ENCODE measurements at regions not wholly inside any gene's neighbourhood (a gene's known extent, or its start where the extent isn't known, plus 50 kb on each side); places are given as distances from the start of the nearest gene placed in this dataset.

DNA sequence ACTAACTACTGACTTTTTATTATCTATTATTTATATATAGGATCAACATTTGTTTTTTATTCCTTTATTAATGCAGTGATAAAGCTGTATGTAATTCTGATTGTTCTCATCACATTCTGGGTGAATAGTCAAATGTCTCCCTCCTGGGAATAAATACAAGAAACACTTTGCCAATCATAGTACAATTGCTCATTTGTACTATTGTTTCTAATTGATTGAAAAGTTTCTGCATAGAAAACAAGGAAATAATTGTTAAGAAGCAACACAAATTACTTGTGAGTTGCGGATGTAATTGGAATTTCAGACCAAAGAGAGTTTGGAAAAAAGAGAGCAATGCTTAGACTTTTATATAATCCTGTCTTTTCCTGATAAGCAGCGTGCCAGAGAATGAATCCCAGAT, 1013.9 kb downstream of the EFNA5 start:
- Histone ChIP-seq H3K23me2 (ENCODE audit: insufficient read length, low read depth, low read length, poor library complexity, severe bottlenecking) (no peaks in the 10 kb centered on the region), H2BK120ac (ENCODE audit: low read depth, low read length, poor library complexity, severe bottlenecking) (no peak overlapping the region), H3T11ph (ENCODE audit: low read length) (no peak overlapping the region), H3K9me3 (ENCODE audit: control insufficient read depth, low read depth, low read length) (no peaks in the 10 kb centered on the region), H3K27ac (ENCODE audit: insufficient read length, low read depth, low read length) (no peak overlapping the region), H4K20me1 (ENCODE audit: control insufficient read depth, insufficient read depth, insufficient read length) (no peaks in the 10 kb centered on the region), H4K8ac (replicated peaks; ENCODE audit: insufficient read length, low read depth, low read length) (no peak overlapping the region), H3K23ac (ENCODE audit: insufficient read length, low read depth, low read length) (no peak overlapping the region), H3K79me2 (ENCODE audit: insufficient read depth, low read length) (no peaks in the 10 kb centered on the region), H2BK20ac (ENCODE audit: low read depth, low read length, poor library complexity, severe bottlenecking) (no peak overlapping the region), H3K9ac (ENCODE audit: extremely low read depth, insufficient read length, low read length) (no peak overlapping the region), H3K4me2 (ENCODE audit: insufficient read depth, insufficient read length, low read length) (no peak overlapping the region), H2AK5ac (ENCODE audit: insufficient read length, low read length) (no peak overlapping the region), H3K4ac (ENCODE audit: low read depth, low read length) (no peak overlapping the region), H2BK5ac (ENCODE audit: insufficient read length, low read length) (no peak overlapping the region), H3K14ac (ENCODE audit: insufficient read depth, low read length) (no peak overlapping the region), H2AFZ (ENCODE audit: low read length) (no peak overlapping the region), H4K5ac (ENCODE audit: insufficient read length, low read depth, low read length) (no peak overlapping the region), H3K18ac (ENCODE audit: insufficient read length, low read depth, low read length) (no peak overlapping the region), H3K56ac (ENCODE audit: insufficient read length, low read depth, low read length) (no peak overlapping the region), H4K91ac (ENCODE audit: insufficient read length, low read depth, low read length) (no peak overlapping the region), H3K27me3 (ENCODE audit: insufficient read depth, low read length) (no peaks in the 10 kb centered on the region), H2BK15ac (ENCODE audit: low read depth, low read length) (no peak overlapping the region), H3K79me1 (ENCODE audit: insufficient read depth, low read depth, low read length, poor library complexity, severe bottlenecking) (no peaks in the 10 kb centered on the region), H2BK12ac (ENCODE audit: insufficient read length, low read depth, low read length) (no peak overlapping the region), H3K4me1 (ENCODE audit: insufficient read depth, low read length) (no peaks in the 10 kb centered on the region)
- no CpG with 5 or more reads among the region's 2 CpGs for WGBS (ENCODE audit: extremely low coverage, insufficient read length, low lambda C conversion rate)
- H3K27ac Mint-ChIP-seq: no peak overlapping the region
- no peak for DNase-seq
- H3K9me3 Mint-ChIP-seq: peaks cover 22 to 26% of the 10 kb centered on the region in 2 experiments
- no peaks in the 10 kb centered on the region for H3K4me1 Mint-ChIP-seq
- TF ChIP-seq CTCF (conservative IDR thresholded peaks at IDR 0.05): no peak
- peaks cover 0 to 19% (median 9%) of the 10 kb centered on the region in 3 experiments; a peak in 5 of 7 replicates for H3K36me3 Mint-ChIP-seq (ENCODE audit: insufficient read depth in 1 of 3, low read depth in 3 of 3)
- H3K27me3 Mint-ChIP-seq (ENCODE audit: low read depth): no peaks in the 10 kb centered on the region
- H3K4me3 Mint-ChIP-seq: no peak overlapping the region
